Mammary epithelial cell (primary cell): ENCODE measurements at regions not wholly inside any gene's neighbourhood (a gene's known extent, or its start where the extent isn't known, plus 50 kb on each side); places are given as distances from the start of the nearest gene placed in this dataset.

Experiments used
- EZH2 ChIP-seq: IDR thresholded peaks from 2 replicates; pipeline ENCODE4 v1.6.1; 2012; ENCODE audit warnings: low read length, inconsistent platforms, borderline replicate concordance
- TF ChIP-seq, protein P1 (sequence below), 2 donors: IDR thresholded peaks in 1 of 2; conservative IDR thresholded peaks in 1 of 2; 2 replicates each; pipeline ENCODE4 v1.5.1; 2011 to 2012; ENCODE audit warnings: inconsistent platforms in 2 of 2, low read length in 2 of 2, mild to moderate bottlenecking in 2 of 2, control low read depth in 1 of 2, low read depth in 1 of 2; ENCODE audit not compliant: insufficient read depth in 1 of 2; ENCODE audit errors: extremely low read depth in 1 of 2

DNA sequence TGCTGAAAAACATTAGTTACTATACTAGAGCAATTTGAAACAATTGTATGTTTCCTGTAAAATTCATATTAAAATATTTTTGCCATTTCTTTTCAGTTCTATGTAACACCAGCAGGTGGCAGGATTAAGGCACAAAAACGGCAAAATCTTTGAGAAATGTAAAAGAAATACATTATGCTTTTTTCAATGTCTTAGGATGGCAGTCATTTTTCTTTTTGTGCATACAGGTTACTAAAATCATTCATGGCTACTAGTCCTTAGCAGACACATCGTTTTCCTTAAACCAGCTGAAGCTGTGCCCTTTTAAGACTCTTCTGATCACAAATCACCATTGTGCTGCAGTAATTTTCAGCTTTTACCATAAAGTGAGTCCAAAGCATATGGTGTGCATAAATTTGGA, 800.7 kb upstream of the SLITRK5 start:
- TF ChIP-seq, protein P1, sequence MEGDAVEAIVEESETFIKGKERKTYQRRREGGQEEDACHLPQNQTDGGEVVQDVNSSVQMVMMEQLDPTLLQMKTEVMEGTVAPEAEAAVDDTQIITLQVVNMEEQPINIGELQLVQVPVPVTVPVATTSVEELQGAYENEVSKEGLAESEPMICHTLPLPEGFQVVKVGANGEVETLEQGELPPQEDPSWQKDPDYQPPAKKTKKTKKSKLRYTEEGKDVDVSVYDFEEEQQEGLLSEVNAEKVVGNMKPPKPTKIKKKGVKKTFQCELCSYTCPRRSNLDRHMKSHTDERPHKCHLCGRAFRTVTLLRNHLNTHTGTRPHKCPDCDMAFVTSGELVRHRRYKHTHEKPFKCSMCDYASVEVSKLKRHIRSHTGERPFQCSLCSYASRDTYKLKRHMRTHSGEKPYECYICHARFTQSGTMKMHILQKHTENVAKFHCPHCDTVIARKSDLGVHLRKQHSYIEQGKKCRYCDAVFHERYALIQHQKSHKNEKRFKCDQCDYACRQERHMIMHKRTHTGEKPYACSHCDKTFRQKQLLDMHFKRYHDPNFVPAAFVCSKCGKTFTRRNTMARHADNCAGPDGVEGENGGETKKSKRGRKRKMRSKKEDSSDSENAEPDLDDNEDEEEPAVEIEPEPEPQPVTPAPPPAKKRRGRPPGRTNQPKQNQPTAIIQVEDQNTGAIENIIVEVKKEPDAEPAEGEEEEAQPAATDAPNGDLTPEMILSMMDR (conservative IDR thresholded peaks at IDR 0.05 in 1 of 2, IDR thresholded peaks at IDR 0.05 in 1 of 2; ENCODE audit: extremely low read depth in 1 of 2, insufficient read depth in 1 of 2, low read depth in 1 of 2, low read length in 2 of 2) = peak; percentile 55 to 61
- TF ChIP-seq EZH2 = no peak
